Muscle of leg (tissue), 3 donors: ENCODE measurements at regions not wholly inside any gene's neighbourhood (a gene's known extent, or its start where the extent isn't known, plus 50 kb on each side); places are given as distances from the start of the nearest gene placed in this dataset.
"Not testable (repeated sequence)": the region's sequence is repeated elsewhere in the genome, so short reads cannot be mapped to it uniquely, and the experiment has no call there.

Source experiments
- DNase-seq: peaks from one replicate; pipeline ENCODE4 v3.0.0; 2013
- H3K27ac ChIP-seq: one replicate; pipeline ENCODE4 v1.5.1; 2013; ENCODE audit warnings: mild to moderate bottlenecking, low read length, control low read depth
- H3K27me3 ChIP-seq: one replicate; pipeline ENCODE4 v1.6.1; 2013; ENCODE audit warnings: low read length; ENCODE audit not compliant: control insufficient read depth, insufficient read depth
- H3K36me3 ChIP-seq: one replicate; pipeline ENCODE4 v1.6.1; 2013; ENCODE audit warnings: low read length; ENCODE audit not compliant: control insufficient read depth, insufficient read depth
- H3K4me1 ChIP-seq: one replicate; pipeline ENCODE4 v1.6.1; 2013; ENCODE audit warnings: low read length; ENCODE audit not compliant: control insufficient read depth, insufficient read depth
- H3K4me3 ChIP-seq: one replicate; pipeline ENCODE4 v1.5.1; 2013; ENCODE audit warnings: low read length, control low read depth
- H3K9me3 ChIP-seq: replicated peaks from 2 replicates; pipeline ENCODE4 v1.6.1; 2013; ENCODE audit warnings: low read depth, low read length; ENCODE audit not compliant: control insufficient read depth
- WGBS: methylation state at CpG from one replicate; pipeline ENCODE4 v1.1.5; 2013; ENCODE audit warnings: missing lambda C conversion rate; ENCODE audit not compliant: insufficient coverage; 5-methylcytosine and 5-hydroxymethylcytosine counted together

DNA sequence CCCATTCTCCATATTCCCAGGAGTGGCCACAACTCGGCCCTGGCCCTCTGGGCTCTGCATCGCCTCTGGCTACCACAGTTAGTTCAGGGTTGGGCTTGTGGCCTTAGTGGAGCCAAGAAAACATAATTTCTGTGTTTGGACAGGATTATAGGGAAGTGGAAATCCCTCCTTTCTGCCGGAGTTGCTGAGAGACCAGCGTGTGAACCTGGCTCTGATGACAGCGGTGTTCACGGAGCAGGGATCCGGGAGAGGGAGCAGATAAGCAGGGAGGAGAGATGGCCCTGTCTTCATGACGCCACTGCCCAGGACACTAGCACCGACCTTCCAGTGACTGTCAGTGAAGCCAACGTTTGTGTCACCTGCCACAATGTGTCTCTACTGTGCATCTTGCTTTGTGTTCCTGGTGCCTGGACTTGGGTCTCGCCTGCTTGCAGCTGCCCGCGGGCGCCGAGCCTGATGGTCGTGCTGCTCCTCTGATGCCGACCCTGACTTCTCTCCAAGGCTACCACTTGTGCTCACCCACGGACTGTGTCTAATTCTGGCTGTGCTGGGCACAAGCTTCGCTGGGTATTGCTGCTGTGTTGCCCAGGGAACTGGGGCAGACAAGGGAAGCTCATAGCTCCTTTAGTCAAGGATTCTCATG lies 67.0 kb upstream of the VIPR2 start:
- WGBS: 35% methylated on average over 18 of the region's 19 CpGs
- no peaks in the 10 kb centered on the region for H3K36me3 ChIP-seq
- no peaks in the 10 kb centered on the region for H3K9me3 ChIP-seq
- H3K27me3 ChIP-seq: no peaks in the 10 kb centered on the region
- H3K27ac ChIP-seq: peak overlapping the region; percentile 85
- peak; percentile 94 for DNase-seq
- H3K4me1 ChIP-seq: peaks cover 35% of the 10 kb centered on the region
- H3K4me3 ChIP-seq: no peak overlapping the region

DNA sequence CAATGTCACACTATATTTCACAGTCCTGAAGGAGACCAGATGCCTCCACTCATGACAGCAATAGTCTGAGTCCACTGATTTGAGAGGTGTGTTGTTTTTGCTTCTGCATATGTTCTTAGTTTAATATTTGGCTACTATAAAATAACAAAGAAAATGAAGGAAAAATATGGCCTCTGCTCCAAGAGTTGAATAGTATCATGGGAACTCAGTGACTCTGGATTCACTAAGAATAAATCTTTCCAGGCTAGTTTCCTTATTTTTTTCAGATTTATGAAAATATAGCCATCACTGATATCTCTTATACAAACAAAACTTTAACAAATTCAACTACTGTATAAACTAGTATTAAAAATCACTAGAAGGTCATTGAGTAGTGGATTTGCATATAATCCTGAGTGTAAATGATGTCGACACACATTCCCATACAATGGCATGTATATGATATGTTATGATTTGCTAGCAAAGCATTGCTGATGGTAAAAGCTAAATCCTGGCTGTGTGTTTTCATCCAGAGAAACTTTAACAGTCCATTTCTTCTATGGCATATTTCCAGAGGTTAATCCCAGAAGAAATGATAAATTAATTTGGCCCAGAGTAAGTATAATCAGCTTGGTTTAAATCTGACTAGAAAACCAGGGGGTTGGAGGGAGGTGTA lies 66.0 kb upstream of the VIPR2 start:
- Histone ChIP-seq H3K4me3 (no peak overlapping the region), H3K4me1 (peaks cover 35% of the 10 kb centered on the region), H3K27ac (peak overlapping the region; percentile 85), H3K27me3 (no peaks in the 10 kb centered on the region), H3K9me3 (no peaks in the 10 kb centered on the region), H3K36me3 (no peaks in the 10 kb centered on the region)
- WGBS: no CpG with 5 or more reads among the region's 1 CpG
- DNase-seq: peak; percentile 88

DNA sequence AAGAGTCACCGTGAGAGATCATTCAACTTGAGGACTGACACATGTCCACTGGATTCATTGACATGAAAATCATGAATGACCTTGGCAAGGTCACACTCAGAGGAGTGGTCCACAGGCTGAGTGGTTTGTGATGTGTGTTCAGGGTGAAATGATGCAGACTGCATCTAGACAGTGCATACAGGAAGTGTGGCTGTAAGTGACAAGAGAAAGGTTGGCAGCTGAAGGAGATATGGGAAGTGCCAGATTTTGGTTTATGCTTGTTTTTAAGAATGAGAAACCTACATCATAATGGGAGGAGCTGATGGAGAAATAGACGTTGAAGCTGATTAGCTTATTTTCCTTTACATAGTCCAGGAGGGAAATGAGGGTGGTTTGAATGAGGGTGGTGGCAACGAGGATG lies 64.8 kb upstream of the VIPR2 start:
- Histone ChIP-seq H3K27me3 (no peaks in the 10 kb centered on the region), H3K9me3 (no peaks in the 10 kb centered on the region), H3K4me3 (no peak overlapping the region), H3K27ac (no peak overlapping the region), H3K4me1 (peaks cover 35% of the 10 kb centered on the region), H3K36me3 (no peaks in the 10 kb centered on the region)
- WGBS: 67% methylated on average over 2 of the region's 3 CpGs
- no peak for DNase-seq

DNA sequence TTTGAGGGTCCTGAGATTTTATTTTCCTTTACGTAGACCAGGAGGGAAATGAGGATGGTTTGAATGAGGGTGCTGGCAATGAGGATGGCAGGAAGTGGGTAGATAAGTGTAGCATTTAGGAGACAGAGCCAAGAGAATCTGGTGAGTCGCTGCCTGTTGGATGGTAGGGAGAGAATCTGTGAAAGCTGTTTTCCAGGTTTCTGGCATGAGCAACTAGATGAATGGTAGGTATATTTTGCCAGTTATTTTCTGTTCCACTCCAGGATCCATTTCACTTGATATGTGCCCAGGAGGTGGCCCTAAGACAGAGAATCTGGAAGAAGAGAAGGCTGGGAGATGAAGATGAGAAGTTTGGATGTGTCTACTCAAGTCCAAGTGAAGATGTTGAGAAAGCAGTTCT lies 63.3 kb upstream of the VIPR2 start:
- no peak for DNase-seq
- Histone ChIP-seq H3K27ac (no peak overlapping the region), H3K27me3 (no peaks in the 10 kb centered on the region), H3K4me1 (peaks cover 28% of the 10 kb centered on the region), H3K9me3 (no peaks in the 10 kb centered on the region), H3K4me3 (no peak overlapping the region), H3K36me3 (no peaks in the 10 kb centered on the region)
- 71% methylated on average over 1 of the region's 2 CpGs for WGBS

DNA sequence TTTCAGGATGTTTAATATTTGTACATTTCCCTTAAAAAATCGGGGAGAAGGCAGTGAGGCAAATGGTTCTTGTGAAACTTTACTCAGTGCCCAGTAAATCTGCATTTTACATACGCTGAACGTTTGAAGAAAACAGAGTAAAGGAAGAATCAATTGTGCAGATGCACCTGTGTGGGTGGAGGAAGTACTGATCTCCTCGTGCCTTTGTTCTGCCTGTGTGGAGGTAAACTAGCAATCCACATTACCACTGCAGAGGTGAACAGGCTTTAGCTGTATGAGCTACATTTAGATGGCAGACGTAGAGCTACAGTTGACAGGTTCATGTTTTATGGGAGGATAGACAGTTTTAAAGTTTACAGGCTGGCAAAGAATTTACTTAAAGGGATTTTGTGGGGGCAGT lies 62.7 kb upstream of the VIPR2 start:
- peaks cover 23% of the 10 kb centered on the region for H3K4me1 ChIP-seq

DNA sequence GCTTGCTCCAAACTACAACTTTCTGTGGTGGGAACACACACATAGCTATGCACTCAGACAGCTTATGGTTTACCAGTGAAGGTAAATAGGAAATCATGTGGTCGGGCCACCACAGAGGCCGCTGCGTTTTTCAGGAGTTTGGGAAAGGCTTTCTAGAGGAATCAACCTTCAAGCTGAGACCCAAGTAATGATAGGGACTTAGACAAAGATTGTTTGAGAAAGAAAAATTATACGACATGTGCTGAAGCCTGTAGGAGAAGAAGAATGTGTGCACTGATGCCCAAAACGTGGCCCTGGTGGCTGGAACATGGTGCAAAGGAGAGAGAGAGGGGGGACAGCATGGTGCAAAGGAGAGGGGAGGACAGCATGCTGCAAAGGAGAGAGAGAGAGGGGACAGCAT lies 61.2 kb upstream of the VIPR2 start:
- 75% methylated on average over 5 of the region's 5 CpGs for WGBS
- Histone ChIP-seq H3K9me3 (no peaks in the 10 kb centered on the region), H3K27ac (no peak overlapping the region), H3K36me3 (no peaks in the 10 kb centered on the region), H3K4me1 (peaks cover 10% of the 10 kb centered on the region), H3K4me3 (no peak overlapping the region), H3K27me3 (no peaks in the 10 kb centered on the region)
- DNase-seq: no peak

More for the DNA sequence above, 62.7 kb upstream of the VIPR2 start:
- H3K27me3 ChIP-seq: no peaks in the 10 kb centered on the region
- no peak for DNase-seq
- WGBS: 14% methylated on average over 1 of the region's 5 CpGs
- no peaks in the 10 kb centered on the region for H3K36me3 ChIP-seq
- no peak overlapping the region for H3K4me3 ChIP-seq
- H3K27ac ChIP-seq: no peak overlapping the region
- no peaks in the 10 kb centered on the region for H3K9me3 ChIP-seq

DNA sequence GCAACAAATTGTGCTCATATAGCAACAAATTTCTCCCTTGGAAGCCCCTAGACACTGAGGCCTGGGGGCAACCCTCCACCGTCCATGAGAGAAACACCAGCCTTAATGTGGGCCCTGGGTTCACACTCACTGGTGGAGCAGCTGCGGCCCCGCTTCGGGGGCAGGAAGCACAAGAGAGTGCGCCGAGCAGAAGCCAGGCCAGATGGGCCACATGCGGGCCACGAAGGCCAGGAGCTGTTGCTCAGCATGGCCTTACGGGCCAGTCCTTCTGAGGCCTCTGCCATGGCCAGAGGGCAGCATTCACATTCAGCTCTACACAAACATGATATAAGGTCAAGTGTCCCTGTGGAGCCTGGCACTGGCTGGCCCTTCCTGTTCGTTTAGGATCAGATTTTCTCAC lies 60.0 kb upstream of the VIPR2 start:
- H3K4me3 ChIP-seq: no peak overlapping the region
- no peaks in the 10 kb centered on the region for H3K36me3 ChIP-seq
- no peaks in the 10 kb centered on the region for H3K27me3 ChIP-seq
- H3K4me1 ChIP-seq: peaks cover 4% of the 10 kb centered on the region
- H3K9me3 ChIP-seq: no peaks in the 10 kb centered on the region
- WGBS: 94% methylated on average over 9 of the region's 10 CpGs
- no peak for DNase-seq
- H3K27ac ChIP-seq: no peak overlapping the region

DNA sequence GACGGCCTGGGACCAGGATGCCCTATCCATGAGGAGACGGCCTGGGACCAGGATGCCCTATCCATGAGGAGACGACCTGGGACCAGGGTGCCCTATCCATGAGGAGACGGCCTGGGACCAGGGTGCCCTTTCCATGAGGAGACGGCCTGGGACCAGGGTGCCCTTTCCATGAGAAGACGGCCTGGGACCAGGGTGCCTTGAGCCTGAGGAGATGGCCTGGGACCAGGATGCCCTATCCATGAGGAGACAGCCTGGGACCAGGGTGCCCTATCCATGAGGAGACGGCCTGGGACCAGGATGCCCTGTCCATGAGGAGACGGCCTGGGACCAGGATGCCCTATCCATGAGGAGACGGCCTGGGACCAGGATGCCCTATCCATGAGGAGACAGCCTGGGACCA lies 58.6 kb upstream of the VIPR2 start:
- H3K4me1 ChIP-seq, H3K27me3 ChIP-seq, H3K27ac ChIP-seq, H3K36me3 ChIP-seq, H3K4me3 ChIP-seq, H3K9me3 ChIP-seq, DNase-seq: not testable (repeated sequence)
- 87% methylated on average over 9 of the region's 9 CpGs for WGBS

DNA sequence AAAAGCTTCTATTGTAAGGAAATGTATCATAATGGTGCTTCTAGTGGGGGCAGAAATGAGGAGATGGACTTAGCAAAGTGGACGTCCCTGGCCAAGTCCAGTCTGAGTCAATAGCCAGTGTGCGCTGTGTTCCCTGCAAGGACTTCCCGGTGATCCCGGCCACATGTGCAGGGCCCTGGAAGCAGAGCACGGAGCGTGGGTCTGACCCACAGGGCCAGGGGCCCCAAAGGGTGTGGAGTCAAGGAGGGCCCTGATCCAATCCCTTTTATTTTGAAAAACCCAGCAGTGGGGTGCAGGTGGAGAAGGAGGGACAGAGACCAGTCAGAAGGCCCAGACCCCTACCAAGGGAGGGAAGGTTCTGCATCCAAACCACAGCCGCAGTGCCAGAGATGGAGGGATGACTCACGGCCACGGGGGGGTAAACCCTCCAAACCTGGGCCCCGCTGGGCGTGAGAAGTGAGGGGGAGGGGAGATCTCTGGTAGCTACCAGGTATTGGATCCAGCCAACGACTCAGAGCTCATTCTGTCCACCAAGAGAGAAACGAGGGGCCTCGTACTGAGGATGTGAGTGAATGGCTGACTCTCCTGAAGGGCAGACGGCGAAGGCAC lies 57.2 kb upstream of the VIPR2 start:
- Histone ChIP-seq H3K27ac (no peak overlapping the region), H3K27me3 (no peaks in the 10 kb centered on the region), H3K9me3 (no peaks in the 10 kb centered on the region), H3K4me1 (peaks cover 8% of the 10 kb centered on the region), H3K4me3 (no peak overlapping the region), H3K36me3 (no peaks in the 10 kb centered on the region)
- WGBS: 92% methylated on average over 14 of the region's 16 CpGs
- DNase-seq: no peak

DNA sequence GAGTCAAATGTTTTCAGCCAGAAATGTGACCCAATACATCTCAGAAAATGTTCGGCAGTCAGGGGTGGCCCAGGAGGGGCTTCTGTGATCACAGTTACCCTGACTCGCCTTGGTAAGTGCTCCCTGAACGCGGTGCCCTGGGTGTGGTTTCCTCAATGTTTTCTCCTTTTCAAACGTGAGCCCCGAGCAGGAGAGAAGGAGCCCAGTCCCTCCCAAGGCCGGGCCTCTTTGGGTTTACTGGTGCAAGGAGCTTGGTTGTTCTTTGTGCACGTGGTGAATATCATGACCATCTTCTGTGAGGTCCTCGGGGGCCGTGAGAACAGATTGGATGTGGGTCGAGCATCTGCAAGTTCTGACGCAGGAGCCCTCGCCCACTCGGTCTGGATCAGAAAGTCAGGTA lies 55.8 kb upstream of the VIPR2 start:
- 76% methylated on average over 9 of the region's 14 CpGs for WGBS
- Histone ChIP-seq H3K27ac (no peak overlapping the region), H3K4me1 (peaks cover 8% of the 10 kb centered on the region), H3K4me3 (no peak overlapping the region), H3K36me3 (no peaks in the 10 kb centered on the region), H3K9me3 (no peaks in the 10 kb centered on the region), H3K27me3 (no peaks in the 10 kb centered on the region)
- DNase-seq: no peak
